ENCODE measurements at regions not wholly inside any gene's neighbourhood (a gene's known extent, or its start where the extent isn't known, plus 50 kb on each side); places are given as distances from the start of the nearest gene placed in this dataset.

DNA sequence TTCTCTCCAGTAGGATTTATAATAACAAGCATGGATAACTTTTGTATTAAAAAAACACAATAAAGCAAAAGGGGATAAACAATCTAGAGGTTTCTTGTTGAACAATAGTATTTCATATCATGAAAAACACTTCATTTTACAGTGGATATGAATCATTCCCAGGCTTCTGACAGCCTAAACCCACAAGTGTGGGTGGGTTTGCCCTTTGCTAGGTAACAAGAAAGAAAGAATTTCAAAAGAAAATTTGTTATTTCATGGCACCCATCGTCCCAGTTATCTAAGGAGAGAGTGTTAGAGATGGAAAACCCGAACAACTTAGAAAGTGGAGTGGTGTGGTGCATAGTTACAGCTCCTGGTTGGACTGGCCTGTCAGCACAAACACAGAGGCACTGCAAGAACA is 76.1 kb upstream of the GPR6 start:
- TF ChIP-seq, protein P1, sequence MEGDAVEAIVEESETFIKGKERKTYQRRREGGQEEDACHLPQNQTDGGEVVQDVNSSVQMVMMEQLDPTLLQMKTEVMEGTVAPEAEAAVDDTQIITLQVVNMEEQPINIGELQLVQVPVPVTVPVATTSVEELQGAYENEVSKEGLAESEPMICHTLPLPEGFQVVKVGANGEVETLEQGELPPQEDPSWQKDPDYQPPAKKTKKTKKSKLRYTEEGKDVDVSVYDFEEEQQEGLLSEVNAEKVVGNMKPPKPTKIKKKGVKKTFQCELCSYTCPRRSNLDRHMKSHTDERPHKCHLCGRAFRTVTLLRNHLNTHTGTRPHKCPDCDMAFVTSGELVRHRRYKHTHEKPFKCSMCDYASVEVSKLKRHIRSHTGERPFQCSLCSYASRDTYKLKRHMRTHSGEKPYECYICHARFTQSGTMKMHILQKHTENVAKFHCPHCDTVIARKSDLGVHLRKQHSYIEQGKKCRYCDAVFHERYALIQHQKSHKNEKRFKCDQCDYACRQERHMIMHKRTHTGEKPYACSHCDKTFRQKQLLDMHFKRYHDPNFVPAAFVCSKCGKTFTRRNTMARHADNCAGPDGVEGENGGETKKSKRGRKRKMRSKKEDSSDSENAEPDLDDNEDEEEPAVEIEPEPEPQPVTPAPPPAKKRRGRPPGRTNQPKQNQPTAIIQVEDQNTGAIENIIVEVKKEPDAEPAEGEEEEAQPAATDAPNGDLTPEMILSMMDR (IDR thresholded peaks at IDR 0.05): no peak
- no peak for TF ChIP-seq POLR2AphosphoS5 (IDR thresholded peaks at IDR 0.05)
- TF ChIP-seq POLR2A (IDR thresholded peaks at IDR 0.05; ENCODE audit: low read depth): no peak
